Cerebellar nuclear complex (tissue), 1 donor: ENCODE measurements at regions not wholly inside any gene's neighbourhood (a gene's known extent, or its start where the extent isn't known, plus 50 kb on each side); places are given as distances from the start of the nearest gene placed in this dataset.

Experiments
- DNase-seq, 2 experiments: peaks; one replicate each; lab custom pipeline; 2025; lab: John Stamatoyannopoulos, UW

DNA sequence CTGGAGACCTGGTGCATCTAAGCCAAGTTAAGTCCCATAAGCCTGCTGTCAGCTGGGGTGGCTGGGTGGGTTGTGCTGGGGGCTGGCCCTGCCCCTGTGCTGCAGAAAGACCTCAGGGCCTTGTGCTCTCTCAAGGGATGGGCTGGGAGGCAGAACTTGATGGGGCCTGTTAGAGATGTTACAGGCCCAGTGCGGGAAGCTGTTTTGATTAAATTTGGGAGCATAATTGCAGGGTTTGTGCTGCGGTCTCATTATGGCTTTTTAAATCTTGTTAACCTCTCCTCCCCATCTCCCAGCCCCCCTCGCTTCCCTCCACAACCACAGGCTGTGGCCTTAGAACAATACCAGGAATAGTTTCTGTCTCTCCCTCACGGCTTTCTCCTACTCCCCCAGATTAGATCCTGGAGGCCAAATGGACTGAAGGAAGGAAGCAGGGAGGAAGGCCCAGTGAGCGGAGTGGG lies 87.6 kb upstream of the TLE3 start:
- no peak for DNase-seq

DNA sequence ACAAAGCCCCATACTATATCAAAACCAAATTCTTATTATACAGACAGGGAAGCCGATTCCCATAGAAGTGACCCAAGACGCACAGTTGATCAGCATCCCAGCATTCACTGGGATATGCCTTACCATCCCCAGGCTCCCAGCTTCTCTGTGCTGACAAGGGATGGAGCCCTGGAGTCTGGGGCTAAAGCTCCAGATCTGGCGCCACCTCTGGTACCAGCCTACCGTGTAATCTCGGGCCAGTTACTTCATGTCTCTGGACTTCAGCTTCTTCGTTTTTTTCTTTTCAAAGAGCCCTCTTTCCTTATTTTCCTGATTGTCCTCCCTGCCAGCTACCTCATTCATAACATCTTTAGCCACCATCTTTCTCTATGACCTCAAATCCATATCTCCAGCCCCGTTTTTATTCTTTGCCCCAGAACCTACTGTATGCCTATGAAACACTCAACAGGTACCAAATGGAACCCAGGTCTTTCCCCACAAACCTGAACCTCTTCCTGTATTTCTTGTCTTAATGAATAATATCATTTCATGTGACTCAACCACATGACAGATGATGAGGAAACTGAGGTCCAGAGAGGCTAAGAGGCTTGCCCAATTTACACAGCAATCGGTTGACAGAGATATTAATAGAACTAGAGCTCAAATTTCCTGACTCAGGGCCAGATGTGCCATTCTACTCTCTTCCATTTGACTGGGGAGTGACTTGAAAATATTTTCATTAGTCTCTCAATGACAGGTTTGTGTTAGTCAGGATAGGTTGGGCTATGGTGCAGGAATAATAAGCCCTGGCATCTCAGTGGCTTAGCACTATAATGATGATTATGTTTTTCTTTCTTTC lies 85.4 kb upstream of the TLE3 start:
- no peak for DNase-seq

DNA sequence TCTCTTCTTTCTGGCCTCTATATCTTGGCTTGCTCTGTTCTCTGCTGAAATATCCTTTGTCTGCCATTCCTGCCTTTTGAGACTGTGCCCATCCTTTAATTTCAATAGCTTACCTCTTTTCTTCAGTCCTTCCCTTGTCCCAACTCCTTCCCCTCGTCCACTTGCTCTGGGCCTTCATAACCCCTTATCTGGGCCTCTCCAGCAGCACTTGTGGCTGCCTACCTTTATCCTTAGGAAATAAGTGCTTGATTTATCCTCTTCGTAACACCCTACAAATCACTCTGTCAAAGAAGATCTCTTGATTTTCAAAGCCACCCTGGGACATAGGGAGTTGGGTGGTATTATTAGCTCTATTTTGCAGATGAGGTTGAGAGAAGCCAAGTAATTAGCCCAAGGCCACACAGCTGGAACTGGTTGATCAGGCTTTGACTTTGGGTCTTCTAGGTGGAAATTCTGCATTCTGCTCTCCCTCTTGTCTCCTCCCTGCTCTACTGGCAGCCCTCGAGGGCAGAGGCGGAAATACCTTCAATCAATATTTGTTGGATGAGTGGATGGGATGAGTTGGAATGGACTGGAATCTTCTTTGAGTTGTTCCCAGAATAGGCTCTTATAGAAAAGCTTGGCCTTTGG lies 84.0 kb upstream of the TLE3 start:
- no peak for DNase-seq

DNA sequence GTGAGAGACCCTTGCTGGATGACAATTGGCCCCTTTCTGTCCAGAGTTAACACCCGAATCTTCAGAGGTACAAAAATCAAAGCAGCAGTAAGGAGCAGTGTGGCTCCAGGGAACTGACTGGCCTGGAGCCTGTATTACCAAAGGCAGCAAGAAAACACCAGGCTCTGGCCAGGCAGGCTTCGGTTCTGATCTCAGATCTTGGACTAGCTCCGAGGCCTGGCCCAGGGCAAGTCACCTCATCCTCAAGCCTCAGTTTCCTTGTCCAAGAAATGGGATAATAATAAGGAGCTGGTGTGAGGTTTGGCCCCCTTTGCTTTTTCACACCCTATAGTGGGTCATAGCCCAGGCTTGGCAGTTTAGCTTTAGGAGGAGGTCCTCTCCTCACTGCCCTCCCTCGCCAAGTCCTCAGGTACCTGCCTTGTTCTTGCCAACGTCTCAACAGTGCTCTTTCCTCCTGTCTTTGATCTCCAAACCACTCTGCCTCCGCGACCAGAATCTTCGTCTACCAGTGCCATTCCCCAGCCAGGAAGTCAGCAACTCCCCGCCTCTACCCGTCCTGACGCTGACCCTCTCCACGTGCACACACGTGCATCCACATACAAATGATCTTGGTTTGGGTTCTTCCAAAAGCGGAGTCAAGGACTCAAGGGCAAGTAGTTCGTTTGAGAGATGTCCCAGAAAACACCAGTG lies 82.6 kb upstream of the TLE3 start:
- DNase-seq: no peak

DNA sequence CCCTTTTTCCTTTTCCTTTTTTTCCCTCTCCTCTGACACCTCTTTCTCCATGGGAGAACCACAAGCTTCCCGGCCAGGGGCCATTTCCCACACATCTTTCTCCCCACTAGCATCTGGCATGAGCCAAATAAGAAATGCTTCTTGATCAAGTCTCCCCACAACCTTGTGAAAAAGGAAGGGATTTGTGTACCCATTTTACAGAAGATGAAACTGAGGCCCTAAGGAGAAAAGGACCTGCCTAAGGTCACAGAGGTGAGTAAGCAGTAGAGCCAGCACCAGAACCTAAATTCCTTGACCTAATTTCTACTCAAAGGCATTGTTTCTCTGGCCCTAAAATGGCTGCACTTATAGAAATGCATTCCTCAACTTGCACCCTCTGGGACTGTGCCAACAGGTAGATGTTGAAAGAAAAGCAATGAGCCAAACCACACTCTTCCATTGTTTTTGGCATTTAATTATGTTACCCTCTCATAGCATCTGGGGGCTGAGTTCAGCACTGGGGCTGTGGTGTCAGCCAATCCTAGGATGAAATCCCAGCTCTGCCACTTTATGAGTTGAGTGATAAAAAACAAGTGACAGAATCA lies 81.7 kb upstream of the TLE3 start:
- no peak for DNase-seq

DNA sequence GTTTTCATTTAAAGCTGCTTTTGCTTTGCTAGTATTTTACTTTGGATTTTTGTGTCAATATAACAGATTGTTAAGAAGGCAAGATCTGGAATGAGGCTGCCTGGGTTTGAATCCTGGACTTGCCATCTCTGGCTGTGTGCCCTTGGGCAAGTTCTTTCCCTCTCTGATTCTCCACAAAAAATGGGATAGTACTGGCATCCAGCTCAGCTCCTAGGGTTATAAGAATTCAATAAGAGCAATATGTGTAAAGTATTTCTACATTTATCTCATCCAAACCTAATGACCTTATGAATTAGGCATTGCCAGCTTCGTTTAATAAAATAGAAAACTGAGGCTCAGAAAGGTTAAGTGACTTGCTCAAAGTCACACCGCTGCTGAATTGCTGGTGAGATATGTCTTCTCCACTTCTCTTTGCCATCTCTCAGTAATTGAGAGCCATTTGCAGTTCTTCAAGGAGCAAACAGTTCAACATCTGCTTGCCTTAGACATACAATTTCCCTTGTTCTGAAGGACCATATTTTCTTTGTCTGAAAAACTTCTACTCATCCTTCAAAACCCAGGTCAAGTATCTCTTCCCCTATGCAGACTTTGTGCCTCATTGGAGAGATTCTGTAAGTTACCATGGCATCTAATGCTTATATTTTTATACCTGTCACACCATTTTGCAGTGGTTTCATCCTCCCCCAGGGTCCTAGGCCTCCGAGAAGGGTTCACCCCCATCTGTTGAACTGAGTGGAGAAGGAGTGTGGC lies 80.8 kb upstream of the TLE3 start:
- no peak for DNase-seq

DNA sequence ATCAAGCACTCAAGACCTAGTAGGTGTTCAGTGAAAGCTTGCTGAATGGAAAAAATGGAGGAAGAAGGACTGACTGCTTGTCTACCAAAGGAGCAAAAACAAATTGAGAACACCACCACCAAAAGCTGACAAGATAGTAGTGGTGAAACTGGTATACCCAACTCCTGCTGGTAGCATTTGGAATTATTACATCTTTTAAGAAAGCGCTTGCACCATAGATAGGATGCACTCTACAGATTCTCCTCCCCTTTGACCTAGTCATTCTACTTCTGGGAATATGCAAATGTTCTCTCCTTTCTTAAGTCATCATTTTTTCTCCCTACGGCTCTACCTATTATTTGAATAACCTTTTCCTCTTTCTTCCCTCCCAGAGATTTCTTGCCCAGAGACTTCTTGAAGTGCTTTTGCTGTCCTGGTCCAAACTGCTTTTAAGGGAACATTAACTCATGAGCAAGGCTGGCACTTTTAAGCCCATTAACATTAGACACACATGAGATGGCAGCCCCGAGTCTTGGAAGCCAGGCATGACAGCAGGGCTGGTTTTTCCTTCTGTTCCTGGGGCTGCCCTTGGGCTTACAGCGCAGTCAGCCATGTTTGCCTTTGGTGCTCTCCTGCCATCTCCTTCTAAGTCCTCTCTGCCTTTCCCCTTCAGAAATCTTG lies 75.0 kb upstream of the TLE3 start:
- DNase-seq: no peak

DNA sequence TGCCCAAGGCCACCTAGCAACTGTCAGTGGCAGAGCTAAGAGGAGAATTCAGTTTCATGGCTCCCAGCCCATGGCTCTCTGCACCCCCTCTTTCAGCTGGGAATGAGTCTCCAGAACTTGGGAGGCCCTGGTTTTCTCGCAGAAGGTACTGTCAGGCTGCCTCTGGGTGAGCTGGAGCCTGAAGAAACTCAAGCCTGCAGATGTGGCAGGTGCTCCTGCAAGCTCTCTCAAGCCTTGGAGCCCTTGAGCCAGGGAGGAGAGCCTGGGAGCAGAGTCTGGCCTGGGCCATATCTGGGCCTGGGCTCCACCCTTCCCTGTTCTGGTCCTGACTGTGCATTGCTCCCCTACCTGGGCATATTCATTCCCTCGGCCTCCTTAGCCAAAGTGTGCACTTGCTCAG lies 74.4 kb upstream of the TLE3 start:
- no peak for DNase-seq

DNA sequence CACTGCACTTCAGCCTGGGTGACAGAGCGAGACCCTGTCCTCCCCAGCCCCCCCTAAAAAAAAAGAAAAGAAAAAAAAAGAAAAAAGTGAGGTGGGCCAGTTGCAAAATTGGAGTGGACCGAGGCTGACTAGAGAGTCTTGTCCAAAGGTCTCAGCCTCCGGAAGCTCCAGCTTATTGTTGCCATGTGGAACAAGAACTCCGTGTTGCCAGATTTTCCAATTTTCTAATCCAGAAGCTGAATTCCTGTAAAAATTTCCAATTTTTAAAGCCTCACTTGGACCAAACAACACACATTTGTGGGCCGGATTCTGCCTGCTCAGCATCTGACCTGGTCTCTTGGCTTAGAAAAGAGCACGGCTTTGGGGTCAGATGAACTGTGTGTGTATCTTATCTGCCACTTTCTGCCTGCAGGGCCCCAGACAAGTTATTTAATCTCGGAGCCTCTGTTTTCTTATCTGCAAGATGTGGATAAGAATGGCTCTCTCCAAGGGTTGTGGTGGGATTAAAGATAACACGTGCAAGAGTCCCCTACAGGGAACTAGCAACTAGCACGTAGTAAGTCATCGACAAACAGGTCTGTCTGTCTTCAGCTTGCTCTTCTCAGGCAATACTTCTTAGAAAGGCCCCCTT lies 73.7 kb upstream of the TLE3 start:
- DNase-seq: no peak

DNA sequence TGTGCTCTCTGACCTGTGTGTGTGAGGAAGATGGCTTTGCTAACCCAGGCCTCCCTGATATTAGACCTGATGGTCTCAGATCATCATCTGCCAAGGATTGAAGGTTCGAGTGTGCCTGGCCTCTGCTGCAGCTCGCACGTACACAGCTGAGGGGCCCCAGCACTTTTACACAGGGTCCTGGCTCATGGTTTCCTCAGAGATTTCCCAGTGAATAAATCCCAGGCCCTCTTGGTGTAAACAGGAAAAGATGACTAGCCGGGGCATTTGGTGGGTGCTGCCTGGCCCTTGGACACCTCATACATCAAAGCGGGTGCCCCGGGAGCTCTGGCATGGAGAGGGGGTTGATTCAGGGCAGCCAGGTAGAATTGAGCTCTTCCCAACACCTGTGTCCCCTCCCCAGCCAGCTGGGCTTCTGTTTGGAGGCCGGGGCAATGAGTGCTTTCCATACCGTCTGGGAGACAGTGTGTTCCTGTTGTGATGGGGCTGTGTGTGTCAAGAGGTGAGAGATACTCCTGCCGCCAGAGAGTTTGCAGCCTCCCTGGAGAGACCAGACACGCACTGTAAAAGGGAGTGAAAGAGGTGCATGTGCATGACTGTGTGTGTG lies 72.5 kb upstream of the TLE3 start:
- no peak for DNase-seq

DNA sequence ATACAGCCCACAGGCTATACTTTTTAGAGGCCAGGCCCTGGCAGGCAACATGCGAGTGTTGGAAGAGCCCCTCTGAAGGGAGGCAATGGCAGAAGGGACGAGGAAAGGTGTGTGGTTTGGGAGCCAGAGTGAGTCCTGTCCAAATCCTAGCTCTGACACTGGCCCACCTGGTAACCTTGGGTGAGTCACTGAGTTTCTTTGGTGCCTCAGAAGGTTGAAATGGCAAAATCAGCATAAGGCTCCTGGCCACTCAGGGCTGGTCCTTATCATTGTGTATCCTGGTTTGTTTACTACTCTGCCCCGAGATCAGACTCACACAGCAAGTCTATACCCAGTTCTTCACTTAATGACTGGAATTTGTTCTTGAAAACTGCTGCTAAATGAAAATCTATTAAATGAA lies 71.4 kb upstream of the TLE3 start:
- DNase-seq: no peak

DNA sequence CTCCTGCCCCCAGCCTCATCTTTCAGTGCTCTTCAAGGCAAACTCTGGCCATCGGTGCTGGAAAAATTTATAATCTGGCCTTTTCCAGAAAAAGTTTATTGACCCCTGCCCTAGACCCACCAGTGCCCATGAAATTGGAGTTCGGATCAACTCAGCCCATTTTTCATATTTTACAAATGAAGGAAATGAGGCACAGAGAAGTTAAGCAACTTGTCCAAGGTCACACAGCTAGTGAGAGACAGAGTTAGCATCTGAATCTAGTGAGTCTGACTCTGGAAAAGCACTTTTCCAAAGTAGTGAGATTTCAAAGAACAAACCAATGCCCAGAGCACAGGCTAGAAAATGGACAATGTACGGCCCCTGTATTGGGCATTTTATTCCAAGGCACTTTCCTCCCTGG lies 69.4 kb upstream of the TLE3 start:
- DNase-seq: no peak

DNA sequence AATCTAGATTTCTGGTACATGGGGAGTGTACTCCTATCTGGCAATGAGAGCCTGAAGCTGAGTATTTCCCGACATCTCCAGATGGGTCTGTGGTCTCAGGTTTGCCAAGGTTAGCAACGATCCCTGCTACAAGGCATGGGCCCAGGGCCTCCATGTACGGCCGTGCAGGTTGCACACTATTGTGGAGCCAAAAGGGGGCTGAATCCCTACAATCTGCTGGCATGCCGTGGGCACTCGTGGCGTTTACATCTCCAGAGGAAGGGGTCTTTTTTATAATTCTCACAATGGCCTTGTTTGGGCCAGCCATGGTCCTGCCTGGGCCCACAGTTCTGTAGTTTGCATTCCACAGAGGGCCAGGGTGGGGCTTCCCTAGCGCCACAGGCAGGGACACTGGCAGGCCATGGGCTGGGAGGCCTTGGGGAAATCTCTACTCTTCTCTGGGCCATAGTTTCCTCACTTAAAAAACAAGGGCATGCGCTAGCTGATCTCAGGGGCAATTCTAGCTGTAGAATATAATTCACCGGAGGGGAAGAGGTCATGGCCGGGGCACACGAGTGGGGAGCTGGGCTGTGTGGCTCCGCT lies 68.9 kb upstream of the TLE3 start:
- DNase-seq: no peak

DNA sequence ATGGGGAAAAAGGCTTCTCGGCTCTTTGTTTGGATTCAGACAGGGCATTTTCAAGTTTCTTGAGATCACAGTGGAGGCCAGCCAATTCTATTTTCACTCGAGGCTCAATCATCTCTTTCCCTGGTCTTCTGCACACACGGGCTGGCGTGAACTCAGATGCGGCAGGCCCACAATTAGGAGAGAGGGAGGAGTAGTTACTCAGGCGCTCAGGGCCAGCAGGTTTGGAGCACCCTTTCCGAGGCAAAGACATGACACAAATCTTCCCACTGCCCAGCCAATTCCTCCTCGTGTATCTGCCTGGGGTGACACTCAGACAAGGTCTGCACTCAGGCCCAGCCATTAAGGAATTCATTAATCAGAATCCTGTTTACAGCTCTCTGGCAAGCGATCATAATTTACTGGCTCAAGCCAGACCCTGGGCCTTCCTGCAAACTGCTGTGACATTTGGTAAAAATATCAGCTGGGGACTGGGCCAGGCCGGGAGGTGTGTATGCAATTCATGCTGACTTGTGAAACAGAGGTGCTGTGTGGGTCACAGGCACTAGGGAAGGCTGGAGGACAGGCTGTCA lies 68.1 kb upstream of the TLE3 start:
- DNase-seq: peak; percentile 23 to 79

DNA sequence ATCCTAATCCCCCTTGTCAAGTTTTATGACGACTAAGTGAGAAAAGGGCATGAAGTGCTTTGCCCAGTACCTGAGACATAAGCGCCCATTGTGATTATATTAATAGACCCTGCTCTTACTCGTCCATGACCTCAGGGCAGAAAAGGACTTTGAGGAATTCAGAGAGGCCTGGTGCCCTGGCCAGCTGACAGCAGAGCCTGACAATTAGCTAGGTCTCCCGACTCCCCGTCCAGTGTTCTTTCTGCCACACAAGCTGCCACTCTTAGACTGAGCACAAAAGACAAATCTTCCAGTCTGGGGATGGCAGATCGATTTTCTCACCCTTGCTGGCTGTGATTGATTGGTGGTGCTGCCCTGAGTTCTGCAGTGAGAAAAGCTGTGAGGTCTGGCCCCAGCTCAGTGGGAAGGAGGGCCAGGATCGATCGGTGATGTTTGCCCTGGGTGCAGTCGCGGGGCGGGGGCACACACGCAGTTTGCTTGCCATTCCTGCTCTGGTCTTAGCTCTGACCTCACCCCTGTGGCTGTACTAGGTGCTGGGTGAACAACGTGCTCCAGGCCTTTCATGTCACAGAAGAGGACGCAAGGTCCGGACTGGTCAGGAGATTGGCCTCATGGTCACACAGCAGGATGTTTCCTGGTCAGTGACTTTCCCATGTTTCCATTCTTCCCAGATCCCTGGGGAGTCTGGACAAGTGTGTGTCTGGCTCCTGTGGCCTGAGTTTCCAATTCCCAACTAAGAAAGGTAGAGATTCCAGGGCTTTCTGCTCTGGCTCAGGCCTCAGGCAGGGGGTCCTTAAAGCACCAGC lies 67.4 kb upstream of the TLE3 start:
- no peak for DNase-seq

DNA sequence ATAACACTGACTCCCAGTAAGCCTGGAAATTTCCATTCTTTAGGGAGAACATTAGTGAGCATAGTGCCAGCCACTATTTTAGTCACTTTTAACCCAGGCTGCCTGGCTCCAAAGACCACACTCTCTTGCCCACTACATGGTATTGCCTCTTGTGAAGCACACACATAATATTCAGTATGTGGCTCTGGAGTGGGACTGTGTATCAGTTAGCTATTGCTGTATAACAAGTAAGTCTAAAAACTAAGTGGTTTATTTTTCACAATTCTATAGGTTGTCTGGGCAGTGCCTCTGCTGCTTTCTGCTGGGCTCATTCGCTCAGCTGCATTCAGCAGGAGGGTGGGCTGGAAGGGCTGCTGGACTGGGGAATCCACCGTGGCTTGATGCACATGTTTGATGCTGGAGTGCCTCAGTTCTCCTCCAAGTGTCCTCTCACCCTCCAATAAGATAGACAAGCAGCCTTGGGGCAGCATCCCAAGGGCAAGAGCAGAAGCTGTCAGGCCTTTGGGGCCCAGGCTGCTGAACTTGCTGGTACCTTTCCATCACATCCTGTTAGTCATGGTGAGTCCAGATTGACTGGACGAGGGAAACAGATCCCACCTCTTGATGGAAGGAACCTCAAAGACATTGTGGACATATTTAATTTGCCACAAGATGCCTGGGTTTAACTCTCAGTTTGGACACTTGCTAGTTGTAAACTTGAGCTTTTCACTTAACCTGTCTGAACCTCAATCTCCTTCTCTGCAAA lies 66.6 kb upstream of the TLE3 start:
- DNase-seq: no peak

DNA sequence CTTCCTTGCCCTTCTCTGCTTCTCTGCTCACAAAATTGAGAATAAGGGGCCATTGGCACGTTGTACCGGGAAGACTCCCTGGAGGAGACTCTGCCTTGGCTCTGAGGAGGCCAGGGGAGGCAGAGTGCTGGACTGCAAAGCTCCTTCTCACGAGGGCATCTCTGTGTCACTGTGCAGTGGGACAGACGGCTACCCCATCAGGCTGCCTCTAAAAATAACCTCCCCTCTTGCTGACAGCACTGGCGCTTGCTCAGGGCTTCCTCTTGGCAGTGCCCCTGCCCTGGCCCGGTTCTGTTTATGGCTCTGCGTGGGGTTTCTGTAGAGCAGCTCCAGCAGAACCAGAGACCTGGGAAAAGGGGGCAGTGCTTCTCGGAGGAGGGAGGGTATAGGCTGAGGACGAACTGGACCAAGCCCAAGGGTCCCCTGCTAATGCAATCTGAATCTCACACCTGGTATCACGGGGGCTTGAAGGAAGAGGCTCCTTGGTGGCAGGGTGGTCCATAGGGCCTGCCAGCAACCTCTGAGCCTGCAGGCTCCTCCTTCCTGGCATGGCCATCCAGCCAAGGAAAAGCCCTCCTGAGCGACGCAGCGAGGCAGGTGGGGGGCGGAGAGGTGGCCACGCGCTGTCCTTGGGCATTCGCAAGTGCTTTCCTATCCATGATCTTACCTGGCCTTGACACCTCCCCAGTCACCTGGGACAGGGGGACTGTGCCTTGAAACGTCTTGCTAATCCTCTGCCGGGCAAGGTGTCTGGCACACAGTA lies 63.3 kb upstream of the TLE3 start:
- peak; percentile 60 to 75 for DNase-seq
